Psoas muscle (tissue), 7 donors: ENCODE measurements at regions not wholly inside any gene's neighbourhood (a gene's known extent, or its start where the extent isn't known, plus 50 kb on each side); places are given as distances from the start of the nearest gene placed in this dataset.

ENCODE experiments used
- ATAC-seq, 4 donors: fragments of 200-7000 bp; cut with Tn5 transposase; one replicate each; pipeline ENCODE4 v1.9.1; 2020; ENCODE audit warnings: moderate library complexity in 3 of 4, mild to moderate bottlenecking in 2 of 4
- DNase-seq, 2 donors: peaks; one replicate each; pipeline ENCODE4 v3.0.0-alpha.2; 2020
- H3K27ac ChIP-seq: fragments of 200-600 bp; one replicate; pipeline ENCODE4 v1.8.0; 2022
- H3K27me3 ChIP-seq, 3 donors: fragments of 200-600 bp in 1 of 3; one replicate each; pipeline versions ENCODE4 v1.6.1 to v1.8.0; 2013 to 2022; ENCODE audit warnings: low read length in 2 of 3, mild to moderate bottlenecking in 2 of 3, moderate library complexity in 1 of 3; ENCODE audit not compliant: insufficient read depth in 3 of 3
- H3K36me3 ChIP-seq, 2 donors: fragments of 200-600 bp in 1 of 2; one replicate each; pipeline versions ENCODE4 v1.6.1 to v1.8.0; 2013 to 2022; ENCODE audit warnings: low read depth in 1 of 2, mild to moderate bottlenecking in 1 of 2, moderate library complexity in 1 of 2; ENCODE audit not compliant: insufficient read depth in 1 of 2
- H3K4me1 ChIP-seq: fragments of 200-600 bp; one replicate; pipeline ENCODE4 v1.8.0; 2022
- H3K4me3 ChIP-seq: fragments of 200-600 bp; one replicate; pipeline ENCODE4 v1.8.0; 2022; ENCODE audit warnings: mild to moderate bottlenecking
- H3K9me3 ChIP-seq: fragments of 200-600 bp; one replicate; pipeline ENCODE4 v1.8.0; 2022
- WGBS, 3 donors: extraction: QIAGEN DNeasy Blood & Tissue Kit; methylation state at CpG; one replicate each; pipeline versions ENCODE4 v1.1.6 to v1.1.7; 2013; 5-methylcytosine and 5-hydroxymethylcytosine counted together
- intact Hi-C, 2 donors: fragments of 100-400 bp; cut with DNase I; formaldehyde crosslinking; loops; one replicate each; pipeline versions ENCODE4 v1.11.0 to v1.14.2; 2022
- TF ChIP-seq, protein P1 (sequence below): fragments of 200-600 bp; IDR thresholded peaks from one replicate; pipeline ENCODE4 v1.8.0; 2022; ENCODE audit warnings: antibody characterized with exemption
- donor health status: healthy with polysubstance abuse.
- donor health status: DM: no; HTN: no; CAD: no; lungs with moderate emphysema.
- donor health status: Bipolar disorder and iron deficiency.
- donor health status: healthy.
- donor health status: DM: yes; HTN: yes; CAD: no.
- donor health status: DM: no; HTN: no; CAD: no.
- donor health status: DM: yes; HTN: yes; CAD: no.

- ATAC-seq, result no peak
- WGBS, 3 donors, result 60 to 64% (median 63%) methylated on average over 6 of the region's 6 CpGs
Observed at GRCh38 chr5:54610197-54610944, 92.8 kb downstream of the SNX18 start.

GRCh38 chr5:54608423-54609085 is 91.0 kb downstream of the SNX18 start:
- Histone ChIP-seq H3K36me3 (no peaks in the 10 kb centered on the region), H3K27ac (no peak overlapping the region), H3K27me3 (no peaks in the 10 kb centered on the region), H3K9me3 (no peaks in the 10 kb centered on the region), H3K4me1 (no peaks in the 10 kb centered on the region), H3K4me3 (no peak overlapping the region)
- ATAC-seq, result no peak
- intact Hi-C loops, result no loop called here
- 79 to 96% (median 88%) methylated on average over 3 of the region's 3 CpGs for WGBS, 3 donors
- DNase-seq, result no peak
- TF ChIP-seq, protein P1, sequence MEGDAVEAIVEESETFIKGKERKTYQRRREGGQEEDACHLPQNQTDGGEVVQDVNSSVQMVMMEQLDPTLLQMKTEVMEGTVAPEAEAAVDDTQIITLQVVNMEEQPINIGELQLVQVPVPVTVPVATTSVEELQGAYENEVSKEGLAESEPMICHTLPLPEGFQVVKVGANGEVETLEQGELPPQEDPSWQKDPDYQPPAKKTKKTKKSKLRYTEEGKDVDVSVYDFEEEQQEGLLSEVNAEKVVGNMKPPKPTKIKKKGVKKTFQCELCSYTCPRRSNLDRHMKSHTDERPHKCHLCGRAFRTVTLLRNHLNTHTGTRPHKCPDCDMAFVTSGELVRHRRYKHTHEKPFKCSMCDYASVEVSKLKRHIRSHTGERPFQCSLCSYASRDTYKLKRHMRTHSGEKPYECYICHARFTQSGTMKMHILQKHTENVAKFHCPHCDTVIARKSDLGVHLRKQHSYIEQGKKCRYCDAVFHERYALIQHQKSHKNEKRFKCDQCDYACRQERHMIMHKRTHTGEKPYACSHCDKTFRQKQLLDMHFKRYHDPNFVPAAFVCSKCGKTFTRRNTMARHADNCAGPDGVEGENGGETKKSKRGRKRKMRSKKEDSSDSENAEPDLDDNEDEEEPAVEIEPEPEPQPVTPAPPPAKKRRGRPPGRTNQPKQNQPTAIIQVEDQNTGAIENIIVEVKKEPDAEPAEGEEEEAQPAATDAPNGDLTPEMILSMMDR, result no peak

More at GRCh38 chr5:54610197-54610944, 92.8 kb downstream of the SNX18 start:
- no peaks in the 10 kb centered on the region for H3K9me3 ChIP-seq
- H3K27ac ChIP-seq, result no peak overlapping the region
- no peaks in the 10 kb centered on the region for H3K4me1 ChIP-seq
- TF ChIP-seq, protein P1, result no peak
- intact Hi-C loops, result no loop called here
- H3K27me3 ChIP-seq, result no peaks in the 10 kb centered on the region
- no peaks in the 10 kb centered on the region for H3K36me3 ChIP-seq
- DNase-seq, result no peak
- H3K4me3 ChIP-seq, result no peak overlapping the region

- H3K4me1 ChIP-seq, result no peaks in the 10 kb centered on the region
- ATAC-seq (no peak), DNase-seq (no peak)
- no peak overlapping the region for H3K4me3 ChIP-seq
- TF ChIP-seq, protein P1, result no peak
- intact Hi-C loops, result no loop called here
- WGBS, 3 donors, result 79 to 88% (median 86%) methylated on average over 3 of the region's 3 CpGs
- no peak overlapping the region for H3K27ac ChIP-seq
- H3K36me3 ChIP-seq, result no peaks in the 10 kb centered on the region
- H3K27me3 ChIP-seq, result no peaks in the 10 kb centered on the region
- H3K9me3 ChIP-seq, result no peaks in the 10 kb centered on the region
Observed at GRCh38 chr5:54607006-54607405, 89.4 kb downstream of the SNX18 start.

- no peak for ATAC-seq
- intact Hi-C loops, result no loop called here
- Histone ChIP-seq H3K27ac (no peak overlapping the region), H3K36me3 (no peaks in the 10 kb centered on the region), H3K27me3 (no peaks in the 10 kb centered on the region), H3K4me3 (no peak overlapping the region), H3K9me3 (no peaks in the 10 kb centered on the region), H3K4me1 (no peaks in the 10 kb centered on the region)
- TF ChIP-seq, protein P1, result no peak
- WGBS, 3 donors, result 9 to 24% (median 18%) methylated on average over 1 of the region's 1 CpG
- DNase-seq, result no peak
Observed at GRCh38 chr5:54603372-54603771, 85.8 kb downstream of the SNX18 start.
